Liver (tissue), 8 donors: ENCODE measurements at regions not wholly inside any gene's neighbourhood (a gene's known extent, or its start where the extent isn't known, plus 50 kb on each side); places are given as distances from the start of the nearest gene placed in this dataset.

ENCODE experiments used
- DNase-seq: peaks from one replicate; pipeline ENCODE4 v3.0.0-alpha.2; 2017; ENCODE audit warnings: low spot score
- H3K27ac ChIP-seq, 2 donors: one replicate each; pipeline ENCODE4 v1.7.0; 2013; ENCODE audit warnings: inconsistent platforms in 2 of 2, low read length in 2 of 2, control low read depth in 1 of 2, low read depth in 1 of 2, mild to moderate bottlenecking in 1 of 2
- H3K27me3 ChIP-seq, 4 donors: one replicate each; pipeline versions ENCODE4 v1.6.1 to v1.7.0; 2013; ENCODE audit warnings: low read length in 3 of 4, inconsistent platforms in 1 of 4, mild to moderate bottlenecking in 1 of 4, moderate library complexity in 1 of 4; ENCODE audit not compliant: control insufficient read depth in 4 of 4, insufficient read depth in 4 of 4
- H3K36me3 ChIP-seq, 4 donors: one replicate each; pipeline versions ENCODE4 v1.6.1 to v1.7.0; 2013; ENCODE audit warnings: low read length in 3 of 4, mild to moderate bottlenecking in 3 of 4, low read depth in 1 of 4, moderate library complexity in 1 of 4; ENCODE audit not compliant: control insufficient read depth in 4 of 4, insufficient read depth in 3 of 4
- H3K4me1 ChIP-seq, 4 donors: one replicate each; pipeline versions ENCODE4 v1.6.1 to v1.7.0; 2013; ENCODE audit warnings: low read length in 3 of 4, mild to moderate bottlenecking in 3 of 4, moderate library complexity in 1 of 4; ENCODE audit not compliant: control insufficient read depth in 4 of 4, insufficient read depth in 4 of 4
- H3K4me3 ChIP-seq, 3 donors: one replicate each; pipeline versions ENCODE4 v1.6.1 to v1.7.0; 2013; ENCODE audit warnings: low read length in 3 of 3, control low read depth in 1 of 3, low read depth in 1 of 3, mild to moderate bottlenecking in 1 of 3
- H3K9ac ChIP-seq, 2 donors: one replicate each; pipeline ENCODE4 v1.7.0; 2013; ENCODE audit warnings: low read length in 2 of 2, mild to moderate bottlenecking in 2 of 2, moderate library complexity in 2 of 2, control low read depth in 1 of 2, low read depth in 1 of 2
- H3K9me3 ChIP-seq, 4 donors: one replicate each; pipeline versions ENCODE4 v1.6.1 to v1.7.0; 2013; ENCODE audit warnings: low read length in 3 of 4; ENCODE audit not compliant: control insufficient read depth in 4 of 4
- EGR1 ChIP-seq, 2 donors: IDR thresholded peaks; 2 replicates each; pipeline ENCODE4 v1.6.1; 2016 to 2018; ENCODE audit warnings: antibody characterized with exemption in 2 of 2, low read depth in 2 of 2
- FOXA1 ChIP-seq: IDR thresholded peaks from 2 replicates; pipeline ENCODE4 v1.6.1; 2016; ENCODE audit warnings: antibody characterized with exemption
- FOXA2 ChIP-seq: IDR thresholded peaks from 2 replicates; pipeline ENCODE4 v1.6.1; 2016; ENCODE audit warnings: antibody characterized with exemption
- GABPA ChIP-seq, 2 donors: IDR thresholded peaks in 1 of 2; conservative IDR thresholded peaks in 1 of 2; 2 replicates each; pipeline ENCODE4 v1.6.1; 2016; ENCODE audit warnings: antibody characterized with exemption in 2 of 2, mild to moderate bottlenecking in 1 of 2, moderate library complexity in 1 of 2
- HNF4A ChIP-seq, 2 donors: conservative IDR thresholded peaks; 2 replicates each; pipeline ENCODE4 v1.6.1; 2016; ENCODE audit warnings: antibody characterized with exemption in 2 of 2, mild to moderate bottlenecking in 2 of 2
- HNF4G ChIP-seq: IDR thresholded peaks from 2 replicates; pipeline ENCODE4 v1.6.1; 2016; ENCODE audit warnings: antibody characterized with exemption
- JUND ChIP-seq, 2 donors: IDR thresholded peaks; 2 replicates each; pipeline ENCODE4 v1.6.1; 2016; ENCODE audit warnings: antibody characterized with exemption in 2 of 2
- MAX ChIP-seq: IDR thresholded peaks from 2 replicates; pipeline ENCODE4 v1.6.1; 2016; ENCODE audit warnings: antibody characterized with exemption
- NR2F2 ChIP-seq: IDR thresholded peaks from 2 replicates; pipeline ENCODE4 v1.6.1; 2016; ENCODE audit warnings: antibody characterized with exemption
- RAD21 ChIP-seq, 2 donors: IDR thresholded peaks; 2 replicates each; pipeline ENCODE4 v1.6.1; 2016; ENCODE audit warnings: antibody characterized with exemption in 2 of 2, mild to moderate bottlenecking in 2 of 2
- RXRA ChIP-seq, 2 donors: IDR thresholded peaks; 2 replicates each; pipeline ENCODE4 v1.6.1; 2017 to 2018; ENCODE audit warnings: antibody characterized with exemption in 2 of 2, mild to moderate bottlenecking in 1 of 2
- SP1 ChIP-seq: IDR thresholded peaks from 2 replicates; pipeline ENCODE4 v1.6.1; 2018; ENCODE audit warnings: antibody characterized with exemption, mild to moderate bottlenecking
- TAF1 ChIP-seq: conservative IDR thresholded peaks from 2 replicates; pipeline ENCODE4 v1.6.1; 2016; ENCODE audit warnings: antibody characterized with exemption, mild to moderate bottlenecking
- YY1 ChIP-seq: IDR thresholded peaks from 2 replicates; pipeline ENCODE4 v1.6.1; 2016; ENCODE audit warnings: antibody characterized with exemption, mild to moderate bottlenecking
- WGBS: extraction: QIAGEN DNeasy Blood & Tissue Kit; methylation state at CpG from one replicate; pipeline ENCODE4 v1.1.7; 2013; 5-methylcytosine and 5-hydroxymethylcytosine counted together
- TF ChIP-seq, protein P1 (sequence below): IDR thresholded peaks from 2 replicates; pipeline ENCODE4 v1.6.1; 2016; ENCODE audit warnings: antibody characterized with exemption
- TF ChIP-seq, protein P2 (sequence below): fragments of 150-350 bp; IDR thresholded peaks from 2 replicates; pipeline ENCODE4 v1.5.1; 2017; ENCODE audit warnings: improper control_type of control experiment, low read depth, low read length; ENCODE audit not compliant: missing input control
- TF ChIP-seq, protein P3 (sequence below): IDR thresholded peaks from 2 replicates; pipeline ENCODE4 v1.6.1; 2016; ENCODE audit warnings: antibody characterized with exemption, mild to moderate bottlenecking
- TF ChIP-seq, protein P4 (sequence below): IDR thresholded peaks from 2 replicates; pipeline ENCODE4 v1.6.1; 2016; ENCODE audit warnings: antibody characterized with exemption
- donor health status: healthy.
- donor health status: healthy.
- donor health status: healthy.
- donor health status: healthy.
- donor health status: healthy.

DNA sequence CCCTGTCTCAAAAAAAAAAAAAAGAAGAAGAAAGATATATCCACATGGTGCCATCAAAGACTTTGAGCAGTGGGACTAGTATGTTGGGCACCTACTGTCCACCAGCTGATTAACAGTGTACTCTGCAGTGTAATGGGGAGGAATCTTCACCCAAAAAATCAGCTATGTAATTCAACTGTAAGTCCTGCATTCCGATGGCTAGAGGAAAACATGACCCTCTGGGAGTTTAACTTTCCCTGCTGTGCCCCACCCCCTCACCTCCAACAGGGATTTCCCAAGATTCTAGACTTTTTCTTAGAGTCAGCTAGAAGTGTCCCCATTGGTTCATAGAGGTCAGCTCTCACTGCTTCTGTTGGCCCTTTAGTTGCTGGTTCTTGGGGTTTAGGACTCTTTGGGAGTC lies 221.2 kb upstream of the CLINT1 start (continued):
- TF ChIP-seq NR2F2 (no peak), JUND (IDR thresholded peaks at IDR 0.05) (no peak)

DNA sequence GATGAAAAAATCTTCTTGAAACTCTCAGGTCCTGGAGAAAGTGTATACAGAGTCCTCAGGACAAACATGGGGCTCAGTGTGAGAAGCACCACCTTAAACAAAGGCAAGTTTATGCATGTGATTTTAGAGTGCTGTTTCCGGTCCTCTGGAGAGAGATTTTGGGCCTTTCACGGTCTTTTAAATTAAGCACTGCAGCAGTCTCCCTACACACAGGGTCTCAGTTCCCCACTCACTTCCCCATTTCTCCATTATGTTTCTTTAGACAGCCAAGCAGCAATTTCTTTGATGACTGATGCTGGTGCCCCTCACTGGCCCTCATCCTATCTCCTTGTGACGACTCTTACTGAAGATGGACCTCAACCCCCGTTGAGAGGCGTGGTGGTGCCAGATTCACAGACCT lies 220.2 kb upstream of the CLINT1 start:
- no peaks in the 10 kb centered on the region for H3K9me3 ChIP-seq
- WGBS: 93% methylated on average over 5 of the region's 5 CpGs
- no peak for DNase-seq
- TF ChIP-seq, protein P1, sequence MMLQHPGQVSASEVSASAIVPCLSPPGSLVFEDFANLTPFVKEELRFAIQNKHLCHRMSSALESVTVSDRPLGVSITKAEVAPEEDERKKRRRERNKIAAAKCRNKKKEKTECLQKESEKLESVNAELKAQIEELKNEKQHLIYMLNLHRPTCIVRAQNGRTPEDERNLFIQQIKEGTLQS: no peak
- TF ChIP-seq YY1: no peak
- TF ChIP-seq RAD21 (IDR thresholded peaks at IDR 0.05): no peak
- TF ChIP-seq, protein P2, sequence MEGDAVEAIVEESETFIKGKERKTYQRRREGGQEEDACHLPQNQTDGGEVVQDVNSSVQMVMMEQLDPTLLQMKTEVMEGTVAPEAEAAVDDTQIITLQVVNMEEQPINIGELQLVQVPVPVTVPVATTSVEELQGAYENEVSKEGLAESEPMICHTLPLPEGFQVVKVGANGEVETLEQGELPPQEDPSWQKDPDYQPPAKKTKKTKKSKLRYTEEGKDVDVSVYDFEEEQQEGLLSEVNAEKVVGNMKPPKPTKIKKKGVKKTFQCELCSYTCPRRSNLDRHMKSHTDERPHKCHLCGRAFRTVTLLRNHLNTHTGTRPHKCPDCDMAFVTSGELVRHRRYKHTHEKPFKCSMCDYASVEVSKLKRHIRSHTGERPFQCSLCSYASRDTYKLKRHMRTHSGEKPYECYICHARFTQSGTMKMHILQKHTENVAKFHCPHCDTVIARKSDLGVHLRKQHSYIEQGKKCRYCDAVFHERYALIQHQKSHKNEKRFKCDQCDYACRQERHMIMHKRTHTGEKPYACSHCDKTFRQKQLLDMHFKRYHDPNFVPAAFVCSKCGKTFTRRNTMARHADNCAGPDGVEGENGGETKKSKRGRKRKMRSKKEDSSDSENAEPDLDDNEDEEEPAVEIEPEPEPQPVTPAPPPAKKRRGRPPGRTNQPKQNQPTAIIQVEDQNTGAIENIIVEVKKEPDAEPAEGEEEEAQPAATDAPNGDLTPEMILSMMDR: no peak
- no peak for TF ChIP-seq FOXA2
- no peak for TF ChIP-seq FOXA1
- TF ChIP-seq GABPA (IDR thresholded peaks at IDR 0.05 in 1 of 2, conservative IDR thresholded peaks at IDR 0.05 in 1 of 2): no peak
- no peak for TF ChIP-seq RXRA (IDR thresholded peaks at IDR 0.05)
- TF ChIP-seq, protein P3, sequence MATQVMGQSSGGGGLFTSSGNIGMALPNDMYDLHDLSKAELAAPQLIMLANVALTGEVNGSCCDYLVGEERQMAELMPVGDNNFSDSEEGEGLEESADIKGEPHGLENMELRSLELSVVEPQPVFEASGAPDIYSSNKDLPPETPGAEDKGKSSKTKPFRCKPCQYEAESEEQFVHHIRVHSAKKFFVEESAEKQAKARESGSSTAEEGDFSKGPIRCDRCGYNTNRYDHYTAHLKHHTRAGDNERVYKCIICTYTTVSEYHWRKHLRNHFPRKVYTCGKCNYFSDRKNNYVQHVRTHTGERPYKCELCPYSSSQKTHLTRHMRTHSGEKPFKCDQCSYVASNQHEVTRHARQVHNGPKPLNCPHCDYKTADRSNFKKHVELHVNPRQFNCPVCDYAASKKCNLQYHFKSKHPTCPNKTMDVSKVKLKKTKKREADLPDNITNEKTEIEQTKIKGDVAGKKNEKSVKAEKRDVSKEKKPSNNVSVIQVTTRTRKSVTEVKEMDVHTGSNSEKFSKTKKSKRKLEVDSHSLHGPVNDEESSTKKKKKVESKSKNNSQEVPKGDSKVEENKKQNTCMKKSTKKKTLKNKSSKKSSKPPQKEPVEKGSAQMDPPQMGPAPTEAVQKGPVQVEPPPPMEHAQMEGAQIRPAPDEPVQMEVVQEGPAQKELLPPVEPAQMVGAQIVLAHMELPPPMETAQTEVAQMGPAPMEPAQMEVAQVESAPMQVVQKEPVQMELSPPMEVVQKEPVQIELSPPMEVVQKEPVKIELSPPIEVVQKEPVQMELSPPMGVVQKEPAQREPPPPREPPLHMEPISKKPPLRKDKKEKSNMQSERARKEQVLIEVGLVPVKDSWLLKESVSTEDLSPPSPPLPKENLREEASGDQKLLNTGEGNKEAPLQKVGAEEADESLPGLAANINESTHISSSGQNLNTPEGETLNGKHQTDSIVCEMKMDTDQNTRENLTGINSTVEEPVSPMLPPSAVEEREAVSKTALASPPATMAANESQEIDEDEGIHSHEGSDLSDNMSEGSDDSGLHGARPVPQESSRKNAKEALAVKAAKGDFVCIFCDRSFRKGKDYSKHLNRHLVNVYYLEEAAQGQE: no peak
- TF ChIP-seq, protein P4, sequence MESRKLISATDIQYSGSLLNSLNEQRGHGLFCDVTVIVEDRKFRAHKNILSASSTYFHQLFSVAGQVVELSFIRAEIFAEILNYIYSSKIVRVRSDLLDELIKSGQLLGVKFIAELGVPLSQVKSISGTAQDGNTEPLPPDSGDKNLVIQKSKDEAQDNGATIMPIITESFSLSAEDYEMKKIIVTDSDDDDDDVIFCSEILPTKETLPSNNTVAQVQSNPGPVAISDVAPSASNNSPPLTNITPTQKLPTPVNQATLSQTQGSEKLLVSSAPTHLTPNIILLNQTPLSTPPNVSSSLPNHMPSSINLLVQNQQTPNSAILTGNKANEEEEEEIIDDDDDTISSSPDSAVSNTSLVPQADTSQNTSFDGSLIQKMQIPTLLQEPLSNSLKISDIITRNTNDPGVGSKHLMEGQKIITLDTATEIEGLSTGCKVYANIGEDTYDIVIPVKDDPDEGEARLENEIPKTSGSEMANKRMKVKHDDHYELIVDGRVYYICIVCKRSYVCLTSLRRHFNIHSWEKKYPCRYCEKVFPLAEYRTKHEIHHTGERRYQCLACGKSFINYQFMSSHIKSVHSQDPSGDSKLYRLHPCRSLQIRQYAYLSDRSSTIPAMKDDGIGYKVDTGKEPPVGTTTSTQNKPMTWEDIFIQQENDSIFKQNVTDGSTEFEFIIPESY: no peak
- no peak for TF ChIP-seq MAX
- TF ChIP-seq NR2F2: no peak
- no peak for TF ChIP-seq EGR1 (IDR thresholded peaks at IDR 0.05; ENCODE audit: low read depth in 2 of 2)
- no peak for TF ChIP-seq HNF4G
- no peak for TF ChIP-seq HNF4A (conservative IDR thresholded peaks at IDR 0.05)
- TF ChIP-seq SP1: no peak
- TF ChIP-seq TAF1: no peak
- no peak overlapping the region for H3K9ac ChIP-seq
- H3K27ac ChIP-seq: no peak overlapping the region
- H3K27me3 ChIP-seq: no peaks in the 10 kb centered on the region
- no peak overlapping the region for H3K4me3 ChIP-seq
- no peaks in the 10 kb centered on the region for H3K36me3 ChIP-seq
- peaks cover 0 to 3% (median under 1%) of the 10 kb centered on the region in 4 donors for H3K4me1 ChIP-seq
